H9 (cell line): ENCODE measurements at regions not wholly inside any gene's neighbourhood (a gene's known extent, or its start where the extent isn't known, plus 50 kb on each side); places are given as distances from the start of the nearest gene placed in this dataset.

Experiments
- DNase-seq: peaks from one replicate; pipeline ENCODE4 v3.0.0-alpha.2; 2017
- H2AFZ ChIP-seq: one replicate; pipeline ENCODE4 v1.6.1; 2013; ENCODE audit warnings: mild to moderate bottlenecking, low read length, control low read depth, moderate library complexity
- H2AK5ac ChIP-seq: 2 replicates; pipeline ENCODE4 v1.6.1; 2013; ENCODE audit warnings: low read length, control low read depth, mixed read lengths; ENCODE audit not compliant: insufficient read length
- H2BK120ac ChIP-seq: one replicate; pipeline ENCODE4 v1.6.1; 2013; ENCODE audit warnings: low read depth, mild to moderate bottlenecking, low read length, control low read depth, inconsistent platforms; ENCODE audit not compliant: poor library complexity, severe bottlenecking
- H2BK12ac ChIP-seq: 2 replicates; pipeline ENCODE4 v1.6.1; 2013; ENCODE audit warnings: low read length, control low read depth, mixed read lengths, low read depth; ENCODE audit not compliant: insufficient read length
- H2BK15ac ChIP-seq: 2 replicates; pipeline ENCODE4 v1.6.1; 2013; ENCODE audit warnings: low read depth, low read length, control low read depth
- H2BK20ac ChIP-seq: one replicate; pipeline ENCODE4 v1.6.1; 2013; ENCODE audit warnings: low read depth, mild to moderate bottlenecking, low read length, control low read depth, inconsistent platforms; ENCODE audit not compliant: poor library complexity, severe bottlenecking
- H2BK5ac ChIP-seq: 2 replicates; pipeline ENCODE4 v1.6.1; 2013; ENCODE audit warnings: low read length, control low read depth, mixed read lengths; ENCODE audit not compliant: insufficient read length
- H3K14ac ChIP-seq: 2 replicates; pipeline ENCODE4 v1.6.1; 2013; ENCODE audit warnings: low read length, control low read depth; ENCODE audit not compliant: insufficient read depth
- H3K18ac ChIP-seq: 2 replicates; pipeline ENCODE4 v1.6.1; 2013; ENCODE audit warnings: low read depth, mild to moderate bottlenecking, mixed read lengths, low read length, control low read depth; ENCODE audit not compliant: insufficient read length
- H3K23ac ChIP-seq: 2 replicates; pipeline ENCODE4 v1.6.1; 2013; ENCODE audit warnings: low read length, control low read depth, mixed read lengths, low read depth; ENCODE audit not compliant: insufficient read length
- H3K23me2 ChIP-seq: 2 replicates; pipeline ENCODE4 v1.6.1; 2013; ENCODE audit warnings: low read depth, mild to moderate bottlenecking, mixed read lengths, low read length, control low read depth; ENCODE audit not compliant: insufficient read length, poor library complexity, severe bottlenecking
- H3K27ac ChIP-seq: 2 replicates; pipeline ENCODE4 v1.5.1; 2013; ENCODE audit warnings: low read length, control low read depth, mixed read lengths, low read depth; ENCODE audit not compliant: insufficient read length
- H3K27me3 ChIP-seq: 2 replicates; pipeline ENCODE4 v1.6.1; 2013; ENCODE audit warnings: low read length, control low read depth, inconsistent platforms; ENCODE audit not compliant: insufficient read depth
- H3K4ac ChIP-seq: 2 replicates; pipeline ENCODE4 v1.6.1; 2013; ENCODE audit warnings: low read depth, mild to moderate bottlenecking, control low read depth, inconsistent platforms, low read length, moderate library complexity
- H3K4me1 ChIP-seq: 2 replicates; pipeline ENCODE4 v1.6.1; 2013; ENCODE audit warnings: low read length, control low read depth, inconsistent platforms; ENCODE audit not compliant: insufficient read depth
- H3K4me2 ChIP-seq: 2 replicates; pipeline ENCODE4 v1.6.1; 2013; ENCODE audit warnings: low read length, control low read depth, mixed read lengths; ENCODE audit not compliant: insufficient read length, insufficient read depth
- H3K56ac ChIP-seq: 2 replicates; pipeline ENCODE4 v1.6.1; 2013; ENCODE audit warnings: low read depth, mild to moderate bottlenecking, mixed read lengths, low read length, control low read depth; ENCODE audit not compliant: insufficient read length
- H3K79me1 ChIP-seq: 2 replicates; pipeline ENCODE4 v1.6.1; 2013; ENCODE audit warnings: low read depth, mild to moderate bottlenecking, moderate library complexity, low read length, control low read depth, inconsistent platforms; ENCODE audit not compliant: insufficient read depth, poor library complexity, severe bottlenecking
- H3K79me2 ChIP-seq: 2 replicates; pipeline ENCODE4 v1.6.1; 2013; ENCODE audit warnings: low read length, control low read depth, inconsistent platforms; ENCODE audit not compliant: insufficient read depth
- H3K9ac ChIP-seq: 2 replicates; pipeline ENCODE4 v1.6.1; 2013; ENCODE audit warnings: low read length, control low read depth, mixed read lengths; ENCODE audit not compliant: insufficient read length; ENCODE audit errors: extremely low read depth
- H3K9me3 ChIP-seq: one replicate; pipeline ENCODE4 v1.6.1; 2013; ENCODE audit warnings: low read depth, low read length, inconsistent platforms; ENCODE audit not compliant: control insufficient read depth
- H3T11ph ChIP-seq: one replicate; pipeline ENCODE4 v1.6.1; 2013; ENCODE audit warnings: mild to moderate bottlenecking, low read length, control low read depth, inconsistent platforms
- H4K20me1 ChIP-seq: one replicate; pipeline ENCODE4 v1.6.1; 2013; ENCODE audit not compliant: control insufficient read depth, insufficient read length, insufficient read depth
- H4K5ac ChIP-seq: 2 replicates; pipeline ENCODE4 v1.6.1; 2013; ENCODE audit warnings: low read depth, mild to moderate bottlenecking, mixed read lengths, low read length, control low read depth; ENCODE audit not compliant: insufficient read length
- H4K8ac ChIP-seq: replicated peaks from 2 replicates; pipeline ENCODE4 v1.6.1; 2013; ENCODE audit warnings: low read length, control low read depth, mixed read lengths, low read depth; ENCODE audit not compliant: insufficient read length
- H4K91ac ChIP-seq: 2 replicates; pipeline ENCODE4 v1.6.1; 2013; ENCODE audit warnings: low read depth, mild to moderate bottlenecking, moderate library complexity, mixed read lengths, low read length, control low read depth; ENCODE audit not compliant: insufficient read length
- H3K27ac Mint-ChIP-seq, 3 experiments: 2 replicates in 2 of 3; 3 replicates in 1 of 3; pipeline ENCODE4 v1.8.0; 2020 to 2021; ENCODE audit warnings: mixed read lengths in 3 of 3, mild to moderate bottlenecking in 1 of 3, moderate library complexity in 1 of 3
- H3K27me3 Mint-ChIP-seq: 2 replicates; pipeline ENCODE4 v1.8.0; 2021; ENCODE audit warnings: low read depth, mild to moderate bottlenecking, moderate library complexity, mixed read lengths
- H3K36me3 Mint-ChIP-seq, 3 experiments: 2 replicates in 2 of 3; 3 replicates in 1 of 3; pipeline ENCODE4 v1.8.0; 2020 to 2021; ENCODE audit warnings: low read depth in 3 of 3, mixed read lengths in 3 of 3; ENCODE audit not compliant: insufficient read depth in 1 of 3
- H3K4me1 Mint-ChIP-seq, 2 experiments: 2 replicates each; pipeline ENCODE4 v1.8.0; 2020; ENCODE audit warnings: mixed read lengths in 2 of 2
- H3K4me3 Mint-ChIP-seq, 2 experiments: 2 replicates in 1 of 2; 3 replicates in 1 of 2; pipeline ENCODE4 v1.8.0; 2020 to 2021; ENCODE audit warnings: mild to moderate bottlenecking in 2 of 2, mixed read lengths in 2 of 2, moderate library complexity in 1 of 2
- H3K9me3 Mint-ChIP-seq, 2 experiments: 2 replicates in 1 of 2; 3 replicates in 1 of 2; pipeline ENCODE4 v1.8.0; 2020; ENCODE audit warnings: mild to moderate bottlenecking in 2 of 2, mixed read lengths in 2 of 2, moderate library complexity in 1 of 2
- WGBS: extraction: QIAGEN DNeasy Blood & Tissue Kit; methylation state at CpG from one replicate; pipeline ENCODE4 v1.1.7; 2013; ENCODE audit warnings: missing lambda C conversion rate, low lambda C conversion rate, mixed read lengths; ENCODE audit not compliant: insufficient read length; ENCODE audit errors: extremely low coverage; 5-methylcytosine and 5-hydroxymethylcytosine counted together
- TF ChIP-seq, protein P1 (sequence below): fragments of 200-600 bp; sonication (generic); conservative IDR thresholded peaks from 3 replicates; pipeline ENCODE4 v1.8.0; 2021; ENCODE audit warnings: antibody characterized with exemption, mild to moderate bottlenecking

DNA sequence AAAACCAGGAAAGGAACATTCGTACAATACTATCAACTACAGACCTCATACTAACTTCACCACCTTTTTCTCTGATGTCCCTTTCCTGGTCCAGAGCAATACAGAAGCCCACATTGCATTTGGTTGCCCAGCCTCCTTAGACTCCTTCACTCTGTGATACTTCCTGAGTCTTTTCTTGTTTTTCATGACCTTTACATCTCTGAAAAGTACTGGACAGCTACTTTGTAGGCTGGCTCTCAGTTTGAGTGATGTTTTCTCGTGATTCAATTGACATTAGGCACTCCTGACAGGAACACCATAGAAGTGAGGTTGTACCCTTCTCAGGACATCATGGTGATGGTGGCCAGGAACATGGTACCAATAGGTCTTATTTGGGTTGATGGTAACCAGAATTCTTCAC, 185.9 kb upstream of the SLC39A10 start:
- Histone ChIP-seq H3K23ac (no peak overlapping the region), H3K56ac (no peak overlapping the region), H2AFZ (no peak overlapping the region), H3K27ac (no peak overlapping the region), H3K18ac (no peak overlapping the region), H2AK5ac (no peak overlapping the region), H3K4me2 (no peak overlapping the region), H3K14ac (no peak overlapping the region), H3K9me3 (no peaks in the 10 kb centered on the region), H3K4ac (no peak overlapping the region), H2BK120ac (no peak overlapping the region), H2BK12ac (no peak overlapping the region), H3K4me1 (no peaks in the 10 kb centered on the region), H3K79me2 (no peaks in the 10 kb centered on the region), H2BK5ac (no peak overlapping the region), H3K27me3 (no peaks in the 10 kb centered on the region), H4K91ac (no peak overlapping the region), H4K20me1 (no peaks in the 10 kb centered on the region), H2BK15ac (no peak overlapping the region), H4K8ac (no peak overlapping the region), H2BK20ac (no peak overlapping the region), H3K9ac (no peak overlapping the region), H3K79me1 (no peaks in the 10 kb centered on the region), H3K23me2 (no peaks in the 10 kb centered on the region), H3T11ph (no peak overlapping the region), H4K5ac (no peak overlapping the region)
- Mint-ChIP-seq H3K36me3 (no peaks in the 10 kb centered on the region; a peak in 1 of 7 replicates), H3K27me3 (0 out of 2 replicates have a peak, but pooled peaks cover 2% of the 10 kb centered on the region), H3K4me1 (no peaks in the 10 kb centered on the region), H3K9me3 (peaks cover 0 to 7% of the 10 kb centered on the region in 2 experiments; a peak in 1 of 5 replicates), H3K4me3 (no peak overlapping the region), H3K27ac (no peak overlapping the region)
- DNase-seq, result no peak
- WGBS, result no CpG with 5 or more reads among the region's 2 CpGs
- TF ChIP-seq, protein P1, sequence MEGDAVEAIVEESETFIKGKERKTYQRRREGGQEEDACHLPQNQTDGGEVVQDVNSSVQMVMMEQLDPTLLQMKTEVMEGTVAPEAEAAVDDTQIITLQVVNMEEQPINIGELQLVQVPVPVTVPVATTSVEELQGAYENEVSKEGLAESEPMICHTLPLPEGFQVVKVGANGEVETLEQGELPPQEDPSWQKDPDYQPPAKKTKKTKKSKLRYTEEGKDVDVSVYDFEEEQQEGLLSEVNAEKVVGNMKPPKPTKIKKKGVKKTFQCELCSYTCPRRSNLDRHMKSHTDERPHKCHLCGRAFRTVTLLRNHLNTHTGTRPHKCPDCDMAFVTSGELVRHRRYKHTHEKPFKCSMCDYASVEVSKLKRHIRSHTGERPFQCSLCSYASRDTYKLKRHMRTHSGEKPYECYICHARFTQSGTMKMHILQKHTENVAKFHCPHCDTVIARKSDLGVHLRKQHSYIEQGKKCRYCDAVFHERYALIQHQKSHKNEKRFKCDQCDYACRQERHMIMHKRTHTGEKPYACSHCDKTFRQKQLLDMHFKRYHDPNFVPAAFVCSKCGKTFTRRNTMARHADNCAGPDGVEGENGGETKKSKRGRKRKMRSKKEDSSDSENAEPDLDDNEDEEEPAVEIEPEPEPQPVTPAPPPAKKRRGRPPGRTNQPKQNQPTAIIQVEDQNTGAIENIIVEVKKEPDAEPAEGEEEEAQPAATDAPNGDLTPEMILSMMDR, result no peak
